Umbilical cord (tissue), 1 donor: ENCODE measurements at regions not wholly inside any gene's neighbourhood (a gene's known extent, or its start where the extent isn't known, plus 50 kb on each side); places are given as distances from the start of the nearest gene placed in this dataset.
"Not testable (repeated sequence)": the region's sequence is repeated elsewhere in the genome, so short reads cannot be mapped to it uniquely, and the experiment has no call there.

ENCODE experiments used
- DNase-seq: peaks from one replicate; pipeline ENCODE4 v3.0.0-alpha.2; 2015; ENCODE audit warnings: low spot score

- no peak for DNase-seq
Observed at GRCh38 chr4:84224522-84224921, 274.6 kb downstream of the NKX6-1 start.

- DNase-seq = no peak
Observed at GRCh38 chr4:84221704-84222103, 277.4 kb downstream of the NKX6-1 start.

DNA sequence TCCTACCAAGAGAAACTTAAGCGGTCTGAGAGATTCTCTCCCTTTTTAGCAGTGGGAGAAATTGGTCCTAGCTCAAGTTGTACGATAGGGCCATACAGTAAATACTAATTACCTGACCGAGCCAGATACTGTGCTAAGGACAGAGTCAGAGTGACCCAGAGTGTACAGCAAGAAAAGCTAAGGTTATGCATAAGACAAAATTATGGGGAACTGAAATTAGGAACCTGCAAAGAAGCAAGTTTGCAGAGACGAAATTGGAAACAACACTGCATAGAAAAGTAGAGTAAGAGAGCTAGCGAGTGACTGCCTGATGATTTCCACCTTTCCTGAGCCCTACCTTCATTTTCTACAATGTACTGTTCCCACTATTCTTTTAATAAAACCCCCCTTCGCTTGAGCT lies 278.1 kb downstream of the NKX6-1 start:
- no peak for DNase-seq

- DNase-seq = no peak
Observed at GRCh38 chr4:84219656-84220055, 279.4 kb downstream of the NKX6-1 start.

GRCh38 chr4:84218031-84218430 lies 281.1 kb downstream of the NKX6-1 start:
- DNase-seq = no peak

DNA sequence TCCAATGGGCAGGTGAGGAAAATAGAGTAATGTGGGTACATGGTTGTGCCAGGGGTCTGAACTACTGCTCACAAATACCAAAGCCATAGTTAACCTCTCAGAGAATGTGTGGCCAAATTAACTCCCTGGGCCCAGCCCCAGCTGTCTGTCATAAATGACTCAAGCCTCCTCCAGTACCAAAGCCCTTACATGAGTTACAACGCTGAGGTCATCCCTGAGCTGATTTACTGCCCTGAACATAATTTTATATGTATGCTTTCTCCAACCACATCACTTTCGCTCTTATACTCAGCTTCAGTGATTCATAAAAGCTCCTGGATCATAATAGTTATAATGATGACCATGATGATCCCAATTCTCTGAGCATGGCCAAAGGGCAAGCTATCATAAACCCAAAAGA lies 283.9 kb downstream of the NKX6-1 start:
- DNase-seq = no peak

GRCh38 chr4:84206226-84206625 lies 292.9 kb downstream of the NKX6-1 start:
- not testable (repeated sequence) for DNase-seq

DNA sequence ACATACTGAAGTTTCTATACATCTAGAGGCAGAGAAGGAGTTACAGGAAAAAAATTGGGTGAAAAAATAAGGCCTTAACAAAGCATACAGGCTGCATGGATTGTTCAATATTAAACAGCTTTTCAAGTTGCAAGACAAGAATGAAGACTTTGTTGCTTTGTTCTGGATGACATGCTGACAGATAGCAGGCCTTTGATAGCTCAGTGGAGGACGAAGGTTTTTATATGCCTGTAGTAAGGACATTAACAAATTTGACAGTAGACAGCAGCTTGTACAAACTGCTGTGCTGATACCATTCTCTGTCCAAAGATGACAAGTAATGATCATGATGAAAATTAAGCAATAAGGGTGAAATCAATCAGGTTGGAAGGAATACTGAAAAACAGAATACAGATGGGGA lies 309.9 kb downstream of the NKX6-1 start:
- DNase-seq = no peak

DNA sequence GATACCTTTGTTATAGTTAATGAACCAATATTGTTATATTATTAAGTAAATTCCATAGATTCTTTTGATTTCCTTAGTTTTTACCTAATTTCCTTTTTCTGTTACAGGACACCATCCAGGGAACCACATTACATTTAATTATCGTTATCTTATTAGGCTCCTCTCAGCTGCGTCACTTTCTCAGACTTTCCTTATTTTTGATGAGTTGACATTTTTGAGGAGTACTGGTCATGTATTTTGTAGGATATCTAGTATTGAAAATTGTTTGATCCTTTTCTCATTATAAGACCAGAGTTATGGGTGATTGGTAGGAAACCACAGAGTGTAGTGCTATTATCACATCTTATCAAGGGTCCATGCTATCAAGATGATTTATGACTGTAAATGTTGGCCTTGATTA lies 319.7 kb downstream of the NKX6-1 start:
- no peak for DNase-seq

- no peak for DNase-seq
Observed at GRCh38 chr4:84177831-84178542, 321.1 kb downstream of the NKX6-1 start.

GRCh38 chr4:84176016-84176415 lies 323.1 kb downstream of the NKX6-1 start:
- no peak for DNase-seq

DNA sequence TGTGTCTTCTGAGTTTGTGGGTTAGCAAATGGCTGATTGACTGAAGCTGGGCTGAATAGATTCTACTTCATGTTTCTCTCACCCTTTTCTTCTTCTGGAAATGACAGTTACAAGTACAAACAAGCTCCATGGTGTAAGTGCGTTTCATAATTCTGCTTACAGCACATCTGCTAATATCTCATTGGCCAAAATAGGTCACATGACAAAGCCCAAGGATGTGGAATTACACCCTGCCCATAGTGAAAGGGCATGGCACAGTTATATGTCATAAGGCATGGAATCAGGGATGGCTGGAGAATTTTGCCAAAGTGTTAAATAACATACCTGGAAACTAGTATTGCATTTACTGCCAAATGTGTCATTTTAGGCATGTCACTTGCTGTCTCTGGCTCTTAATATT lies 327.2 kb downstream of the NKX6-1 start:
- DNase-seq = no peak

- DNase-seq = no peak
Observed at GRCh38 chr4:84167564-84167963, 331.5 kb downstream of the NKX6-1 start.

DNA sequence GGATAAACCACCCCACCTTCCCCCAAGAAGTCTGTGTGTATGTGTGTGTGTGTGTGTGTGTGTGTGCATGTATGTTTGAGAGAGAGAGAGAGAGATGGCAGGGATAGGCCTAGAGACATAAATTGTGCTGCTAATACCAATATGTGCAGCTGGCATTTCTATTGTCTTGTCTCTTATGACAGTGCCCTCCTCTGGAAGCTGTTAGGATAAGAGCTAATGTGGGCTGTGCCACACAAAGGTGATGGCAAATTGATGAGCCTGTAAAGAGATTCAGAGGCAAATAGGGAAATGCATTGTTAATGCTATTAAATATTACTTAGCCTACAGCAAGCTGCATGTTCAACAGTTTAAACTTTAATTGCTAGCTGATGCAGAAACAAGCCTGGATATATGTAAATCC lies 332.0 kb downstream of the NKX6-1 start:
- DNase-seq = no peak

DNA sequence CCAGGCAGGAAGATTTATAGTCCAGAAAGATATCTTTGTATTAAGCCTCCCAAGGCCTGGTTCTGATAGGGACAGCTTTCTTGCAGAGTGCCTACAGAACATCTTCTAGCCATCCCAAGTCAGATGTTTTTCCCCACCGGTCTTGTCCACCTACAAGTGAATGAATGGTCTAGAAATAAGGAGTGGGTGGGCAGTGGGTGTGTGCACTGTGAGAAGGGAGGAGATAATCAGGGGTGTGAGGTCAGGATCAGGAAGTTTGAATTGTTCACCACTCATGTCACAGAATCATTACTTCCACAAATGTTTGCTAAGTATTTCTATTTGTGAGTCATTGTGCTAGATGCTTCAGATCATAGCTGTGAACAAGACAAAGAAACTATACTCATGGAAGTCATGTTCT lies 332.6 kb downstream of the NKX6-1 start:
- no peak for DNase-seq

DNA sequence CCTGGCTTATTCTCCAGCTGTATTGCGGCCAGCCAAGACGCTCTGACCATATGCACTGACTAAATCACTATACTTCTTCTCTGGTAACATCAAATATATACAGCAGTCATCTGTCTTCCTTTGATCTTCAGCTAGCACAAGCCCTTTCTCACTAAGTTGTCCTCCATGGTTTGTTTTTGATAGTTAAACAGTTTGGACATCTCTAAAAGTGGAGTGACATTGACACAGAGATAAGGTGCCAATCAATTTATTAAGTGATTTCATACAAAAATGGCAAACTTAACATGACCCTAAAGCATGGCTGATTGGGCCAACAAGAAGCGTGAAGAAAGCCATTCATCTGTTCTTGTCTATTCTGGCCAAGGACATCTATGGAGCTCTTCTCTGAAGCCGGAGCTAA lies 334.9 kb downstream of the NKX6-1 start:
- no peak for DNase-seq

GRCh38 chr4:84159762-84160161 lies 339.3 kb downstream of the NKX6-1 start:
- peak; percentile 29 for DNase-seq

- DNase-seq = no peak
Observed at GRCh38 chr4:84158670-84159069, 340.4 kb downstream of the NKX6-1 start.

DNA sequence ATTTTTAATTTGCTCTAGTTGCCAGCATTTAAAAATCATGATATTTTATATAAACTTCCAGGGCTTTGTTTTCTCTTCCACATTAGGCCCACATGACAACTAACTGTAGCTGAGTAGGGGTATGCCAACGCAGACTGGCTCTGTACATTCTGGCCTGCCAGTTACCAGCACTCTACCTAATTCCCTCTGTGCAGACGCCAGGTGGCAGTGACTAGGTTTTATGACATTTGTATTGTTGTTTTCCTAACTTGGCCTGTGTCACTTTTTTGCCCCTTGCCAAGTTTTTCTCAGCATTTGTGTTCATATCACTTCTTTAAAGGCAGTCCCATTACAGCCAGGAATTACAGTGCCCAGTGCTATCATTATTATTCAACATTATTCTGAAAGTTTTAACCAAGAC lies 347.5 kb downstream of the NKX6-1 start:
- no peak for DNase-seq

- no peak for DNase-seq
Observed at GRCh38 chr4:84150177-84150576, 348.9 kb downstream of the NKX6-1 start.

DNA sequence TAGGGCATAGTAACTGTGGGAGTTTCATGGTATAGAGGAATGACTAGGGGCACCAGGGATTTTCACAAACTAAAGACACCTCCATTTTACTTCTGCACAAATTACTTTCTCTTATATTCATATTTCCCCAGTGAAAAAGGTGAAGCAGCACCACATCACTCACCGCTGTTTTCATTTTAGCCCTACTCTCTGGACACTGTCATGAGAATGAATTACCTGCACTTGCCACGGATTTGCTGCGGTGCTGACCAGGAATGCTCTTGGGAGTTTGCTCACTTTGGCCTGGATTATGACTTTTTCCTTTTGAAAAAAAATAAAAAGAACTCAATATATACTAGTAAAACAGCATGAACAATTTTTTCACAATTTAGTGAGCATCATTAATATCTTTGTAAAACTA lies 351.3 kb downstream of the NKX6-1 start:
- DNase-seq = no peak

- no peak for DNase-seq
Observed at GRCh38 chr4:84146300-84146959, 352.7 kb downstream of the NKX6-1 start.

DNA sequence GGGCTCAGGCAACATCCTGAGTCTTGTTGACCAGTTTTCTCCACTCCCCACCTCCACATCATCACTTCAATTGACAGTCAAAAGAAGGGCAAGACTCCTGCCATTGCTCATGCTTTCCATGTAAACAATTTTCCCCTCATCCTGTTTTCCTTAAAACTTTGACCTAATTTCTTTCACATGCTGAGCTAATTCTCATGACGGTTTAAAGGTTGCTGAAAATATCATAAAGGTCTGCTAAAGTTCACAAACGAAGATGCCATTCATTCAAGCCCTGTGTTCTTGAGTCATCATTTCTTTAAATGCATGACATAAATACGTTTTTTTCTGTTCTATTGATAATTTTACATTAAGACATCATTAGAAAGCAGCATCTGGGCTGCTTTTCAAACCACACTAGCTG lies 353.9 kb downstream of the NKX6-1 start:
- no peak for DNase-seq

DNA sequence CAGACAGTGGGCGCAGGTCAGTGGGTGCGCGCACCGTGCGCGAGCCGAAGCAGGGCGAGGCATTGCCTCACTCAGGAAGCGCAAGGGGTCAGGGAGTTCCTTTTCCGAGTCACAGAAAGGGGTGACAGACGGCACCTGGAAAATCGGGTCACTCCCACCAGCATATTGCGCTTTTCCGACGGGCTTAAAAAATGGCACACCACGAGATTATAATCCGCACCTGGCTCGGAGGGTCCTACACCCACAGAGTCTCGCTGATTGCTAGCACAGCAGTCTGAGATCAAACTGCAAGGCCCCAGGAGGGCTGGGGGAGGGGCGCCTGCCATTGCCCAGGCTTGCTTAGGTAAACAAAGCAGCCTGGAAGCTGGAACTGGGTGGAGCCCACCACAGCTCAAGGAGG lies 372.2 kb downstream of the NKX6-1 start:
- DNase-seq = not testable (repeated sequence)
